ENCODE measurements at regions not wholly inside any gene's neighbourhood (a gene's known extent, or its start where the extent isn't known, plus 50 kb on each side); places are given as distances from the start of the nearest gene placed in this dataset.
"Not testable (repeated sequence)": the region's sequence is repeated elsewhere in the genome, so short reads cannot be mapped to it uniquely, and the experiment has no call there.

DNA sequence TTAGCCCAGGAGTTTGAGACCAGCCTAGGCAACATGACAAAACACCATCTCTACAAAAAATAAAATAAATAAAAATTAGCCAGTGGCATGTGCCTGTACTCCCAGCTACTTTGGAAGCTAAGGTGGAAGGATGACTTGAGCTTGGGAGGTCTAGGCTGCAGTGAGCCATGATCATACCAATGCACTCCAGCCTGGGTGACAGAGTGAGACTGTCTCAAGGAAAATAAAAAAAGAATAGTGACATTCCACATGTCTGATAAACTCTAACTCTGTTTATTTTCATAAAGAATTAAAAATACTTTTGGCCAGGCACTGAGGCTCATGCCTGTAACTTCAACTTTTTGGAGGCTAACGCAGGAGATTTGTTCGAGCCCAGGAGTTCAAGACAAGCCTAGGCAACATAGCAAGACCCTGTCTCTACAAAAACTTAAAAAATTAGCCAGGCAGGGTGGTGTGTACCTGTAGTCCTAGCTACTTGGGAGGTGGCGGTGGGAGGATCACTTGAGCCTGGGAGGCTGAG is 115.1 kb downstream of the GJA1 start:
- ChIA-PET POLR2A (no interaction called here), CTCF (no interaction called here)
- no peak for DNase-seq (ENCODE audit: extremely low spot score)
- TF ChIP-seq, protein P1, sequence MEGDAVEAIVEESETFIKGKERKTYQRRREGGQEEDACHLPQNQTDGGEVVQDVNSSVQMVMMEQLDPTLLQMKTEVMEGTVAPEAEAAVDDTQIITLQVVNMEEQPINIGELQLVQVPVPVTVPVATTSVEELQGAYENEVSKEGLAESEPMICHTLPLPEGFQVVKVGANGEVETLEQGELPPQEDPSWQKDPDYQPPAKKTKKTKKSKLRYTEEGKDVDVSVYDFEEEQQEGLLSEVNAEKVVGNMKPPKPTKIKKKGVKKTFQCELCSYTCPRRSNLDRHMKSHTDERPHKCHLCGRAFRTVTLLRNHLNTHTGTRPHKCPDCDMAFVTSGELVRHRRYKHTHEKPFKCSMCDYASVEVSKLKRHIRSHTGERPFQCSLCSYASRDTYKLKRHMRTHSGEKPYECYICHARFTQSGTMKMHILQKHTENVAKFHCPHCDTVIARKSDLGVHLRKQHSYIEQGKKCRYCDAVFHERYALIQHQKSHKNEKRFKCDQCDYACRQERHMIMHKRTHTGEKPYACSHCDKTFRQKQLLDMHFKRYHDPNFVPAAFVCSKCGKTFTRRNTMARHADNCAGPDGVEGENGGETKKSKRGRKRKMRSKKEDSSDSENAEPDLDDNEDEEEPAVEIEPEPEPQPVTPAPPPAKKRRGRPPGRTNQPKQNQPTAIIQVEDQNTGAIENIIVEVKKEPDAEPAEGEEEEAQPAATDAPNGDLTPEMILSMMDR (IDR thresholded peaks at IDR 0.05; ENCODE audit: control extremely low read depth, extremely low read depth, low read depth, missing control alignments) = no peak

DNA sequence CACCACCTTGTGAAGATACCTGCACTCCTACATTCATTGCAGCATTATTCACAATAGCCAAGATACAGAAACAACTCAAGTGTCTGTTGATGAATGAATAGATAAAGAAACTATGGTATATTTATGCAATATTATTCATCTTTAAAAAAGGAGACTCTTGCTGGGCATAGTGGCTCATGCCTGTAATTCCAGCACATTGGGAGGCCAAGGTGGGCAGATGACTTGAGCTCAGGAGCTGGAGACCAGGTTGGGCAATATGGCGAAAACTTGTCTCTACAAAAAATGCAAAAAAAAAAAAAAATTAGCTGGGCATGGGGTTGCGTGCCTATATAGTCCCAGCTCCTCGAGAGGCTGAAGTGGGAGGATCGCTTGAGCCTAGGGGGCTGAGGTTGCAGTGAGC is 119.8 kb downstream of the GJA1 start:
- CTCF ChIA-PET = no interaction called here
- POLR2A ChIA-PET = no interaction called here
- no peak for DNase-seq (ENCODE audit: extremely low spot score)
- TF ChIP-seq, protein P1 (IDR thresholded peaks at IDR 0.05; ENCODE audit: control extremely low read depth, extremely low read depth, low read depth, missing control alignments) = no peak

- DNase-seq (ENCODE audit: extremely low spot score); POLR2A ChIA-PET; CTCF ChIA-PET: not testable (repeated sequence)
Observed at GRCh38 chr6:121556149-121556548, 120.7 kb downstream of the GJA1 start.

GRCh38 chr6:121557146-121557940 is 121.9 kb downstream of the GJA1 start:
- TF ChIP-seq, protein P1 (IDR thresholded peaks at IDR 0.05; ENCODE audit: control extremely low read depth, extremely low read depth, low read depth, missing control alignments) = no peak
- no peak for DNase-seq (ENCODE audit: extremely low spot score)
- CTCF ChIA-PET = no interaction called here
- POLR2A ChIA-PET = no interaction called here

- no peak for DNase-seq (ENCODE audit: extremely low spot score)
- TF ChIP-seq, protein P1 (IDR thresholded peaks at IDR 0.05; ENCODE audit: control extremely low read depth, extremely low read depth, low read depth, missing control alignments) = no peak
- ChIA-PET POLR2A (no interaction called here), CTCF (no interaction called here)
Observed at GRCh38 chr6:121559611-121560269, 124.3 kb downstream of the GJA1 start.

DNA sequence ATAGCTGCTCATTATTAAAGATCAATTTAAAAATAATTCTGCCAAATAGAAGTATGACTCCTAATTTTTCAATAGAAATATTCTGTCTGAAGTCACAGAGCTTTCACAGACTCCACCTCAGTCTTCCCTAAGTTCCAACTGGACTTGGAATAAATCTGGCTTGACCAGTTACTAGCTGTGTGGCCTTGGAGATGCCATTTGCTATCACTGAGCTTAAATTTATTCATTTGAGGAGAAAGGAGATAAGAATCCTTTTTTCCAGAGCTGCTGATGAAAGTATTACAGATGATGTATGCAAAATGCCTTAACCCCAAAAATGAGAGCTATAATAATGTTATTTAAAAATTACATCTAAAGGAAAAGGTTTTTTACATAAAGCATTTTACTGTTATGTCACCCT is 125.0 kb downstream of the GJA1 start:
- TF ChIP-seq, protein P1 (IDR thresholded peaks at IDR 0.05; ENCODE audit: control extremely low read depth, extremely low read depth, low read depth, missing control alignments) = no peak
- DNase-seq (ENCODE audit: extremely low spot score) = no peak
- POLR2A ChIA-PET = no interaction called here
- CTCF ChIA-PET = no interaction called here

DNA sequence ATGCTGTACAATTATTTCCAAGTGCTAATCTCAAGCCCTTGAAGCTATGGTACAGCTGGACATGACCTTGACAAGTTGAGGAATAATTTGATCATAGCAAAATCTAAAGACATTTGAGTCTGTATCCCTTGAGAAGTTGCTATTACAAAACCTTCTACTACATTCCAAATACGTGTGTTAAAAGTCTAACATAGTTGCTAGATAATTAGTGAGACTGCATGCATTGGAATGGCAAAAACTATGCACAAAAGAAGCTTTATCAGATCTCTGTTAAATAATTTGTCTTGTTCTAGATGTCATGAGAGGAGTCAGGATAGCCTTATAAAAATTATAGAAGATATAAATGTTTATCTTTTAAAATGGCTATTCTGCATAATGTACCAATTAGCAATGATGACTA is 127.8 kb downstream of the GJA1 start:
- ChIA-PET POLR2A (no interaction called here), CTCF (interaction anchor here (1.0 to 1.4 kb wide), 2 partner anchors 13 to 17 kb away, joined by 3 to 4 read pairs; no protein-coding TSS in a partner anchor)
- no peak for DNase-seq (ENCODE audit: extremely low spot score)
- TF ChIP-seq, protein P1 (IDR thresholded peaks at IDR 0.05; ENCODE audit: control extremely low read depth, extremely low read depth, low read depth, missing control alignments) = no peak

GRCh38 chr6:121564529-121564928 is 129.1 kb downstream of the GJA1 start:
- POLR2A ChIA-PET; DNase-seq (ENCODE audit: extremely low spot score); CTCF ChIA-PET: not testable (repeated sequence)
